Heart right ventricle (tissue), 16 donors: ENCODE measurements at regions not wholly inside any gene's neighbourhood (a gene's known extent, or its start where the extent isn't known, plus 50 kb on each side); places are given as distances from the start of the nearest gene placed in this dataset.
"Not testable (repeated sequence)": the region's sequence is repeated elsewhere in the genome, so short reads cannot be mapped to it uniquely, and the experiment has no call there.

ENCODE experiments used
- ATAC-seq, 8 donors: fragments of 200-7000 bp; cut with Tn5 transposase; one replicate each; pipeline ENCODE4 v1.9.1; 2020; ENCODE audit warnings: mild to moderate bottlenecking in 8 of 8, moderate library complexity in 8 of 8, moderate number of reproducible peaks in 1 of 8
- DNase-seq, 2 donors: peaks; one replicate each; pipeline ENCODE4 v3.0.0-alpha.2; 2020
- H3K27ac ChIP-seq, 10 donors: fragments of 200-600 bp; sonication (generic) in 2 of 10; one replicate each; pipeline versions ENCODE4 v1.5.0 to v1.8.0; 2020 to 2022; ENCODE audit warnings: mild to moderate bottlenecking in 3 of 10
- H3K27me3 ChIP-seq, 7 donors: fragments of 200-600 bp; one replicate each; pipeline ENCODE4 v1.8.0; 2021 to 2022; ENCODE audit warnings: mild to moderate bottlenecking in 2 of 7
- H3K36me3 ChIP-seq, 9 donors: fragments of 200-600 bp; sonication (generic) in 1 of 9; one replicate each; pipeline versions ENCODE4 v1.5.0 to v1.8.0; 2020 to 2022; ENCODE audit warnings: mild to moderate bottlenecking in 2 of 9
- H3K4me1 ChIP-seq, 9 donors: fragments of 200-600 bp; sonication (generic) in 1 of 9; one replicate each; pipeline versions ENCODE4 v1.5.0 to v1.8.0; 2020 to 2022; ENCODE audit warnings: mild to moderate bottlenecking in 4 of 9
- H3K4me3 ChIP-seq, 10 donors: fragments of 200-600 bp; sonication (generic) in 2 of 10; one replicate each; pipeline versions ENCODE4 v1.5.0 to v1.8.0; 2020 to 2022; ENCODE audit warnings: mild to moderate bottlenecking in 7 of 10, moderate library complexity in 2 of 10
- H3K9me3 ChIP-seq, 11 donors: fragments of 200-600 bp in 10 of 11; sonication (generic) in 2 of 11; one replicate each; pipeline versions ENCODE4 v1.5.0 to v1.8.0; 2013 to 2022; ENCODE audit warnings: mild to moderate bottlenecking in 2 of 11, control low read depth in 1 of 11, moderate library complexity in 1 of 11
- CTCF ChIP-seq, 9 donors: fragments of 200-600 bp; sonication (generic) in 2 of 9; IDR thresholded peaks; one replicate each; pipeline versions ENCODE4 v1.5.0 to v1.8.0; 2021 to 2022; ENCODE audit warnings: antibody characterized with exemption in 9 of 9, mild to moderate bottlenecking in 5 of 9, moderate library complexity in 1 of 9
- WGBS, 2 donors: extraction: QIAGEN DNeasy Blood & Tissue Kit; methylation state at CpG; one replicate each; pipeline ENCODE4 v1.1.7; 2013; ENCODE audit warnings: inconsistent platforms in 1 of 2; 5-methylcytosine and 5-hydroxymethylcytosine counted together
- intact Hi-C, 10 donors: fragments of 100-400 bp; cut with DNase I; formaldehyde crosslinking; loops; one replicate each; pipeline versions ENCODE4 v1.11.1 to v1.14.2; 2022
- donor health status: Arrhythmogenic right ventricular cardiomyopathy.
- donor health status: ischemic (EF 13 %, LVEDD 7.1; RV severe dilation, severe dysfunction).
- donor health status: healthy with polysubstance abuse.
- donor health status: DM: no; HTN: yes; CAD: no.
- donor health status: DM: no; HTN: no; CAD: no.
- donor health status: ischemic (EF 25% LVEDD 6.9; RV normal size, moderate dysfunction).
- donor health status: ischemic (EF 25% LVEDD 5.7; RV mildly dilated, moderate dysfunction).
- donor health status: healthy.
- donor health status: DM: yes; HTN: yes; CAD: no.
- donor health status: Ischemic cardiomyopathy.
- donor health status: ischemic (EF 35%, LVEDD 5.7; RV mildly dilated, moderate dysfunction).
- donor health status: nonischemic (EF 11% LVEDD 7.7; RV severe dilation, severe dysfunction).
- donor health status: DM: yes; HTN: yes; CAD: no.
- donor health status: PGD.
- donor health status: ischemic (EF 29% LVEDD 5.4; RV normal size, mild dysfunction).
- donor health status: nonischemic (EF 23%, LVEDD 6.1; RV moderate dilation, normal function).

GRCh38 chr16:6725634-6726331 lies 606.9 kb upstream of the RBFOX1 start:
- no peak for TF ChIP-seq CTCF (IDR thresholded peaks at IDR 0.05)
- peaks cover 0 to 7% (median 0%) of the 10 kb centered on the region in 7 donors for H3K27me3 ChIP-seq
- no peak overlapping the region for H3K4me3 ChIP-seq
- no peak for ATAC-seq
- intact Hi-C loops: no loop called here
- no peak for DNase-seq
- no peaks in the 10 kb centered on the region for H3K4me1 ChIP-seq
- peaks cover 0 to 19% (median 0%) of the 10 kb centered on the region in 11 donors for H3K9me3 ChIP-seq
- H3K36me3 ChIP-seq: no peaks in the 10 kb centered on the region
- 36 to 47% methylated on average over 7 of the region's 7 CpGs for WGBS, 2 donors
- H3K27ac ChIP-seq: no peak overlapping the region

DNA sequence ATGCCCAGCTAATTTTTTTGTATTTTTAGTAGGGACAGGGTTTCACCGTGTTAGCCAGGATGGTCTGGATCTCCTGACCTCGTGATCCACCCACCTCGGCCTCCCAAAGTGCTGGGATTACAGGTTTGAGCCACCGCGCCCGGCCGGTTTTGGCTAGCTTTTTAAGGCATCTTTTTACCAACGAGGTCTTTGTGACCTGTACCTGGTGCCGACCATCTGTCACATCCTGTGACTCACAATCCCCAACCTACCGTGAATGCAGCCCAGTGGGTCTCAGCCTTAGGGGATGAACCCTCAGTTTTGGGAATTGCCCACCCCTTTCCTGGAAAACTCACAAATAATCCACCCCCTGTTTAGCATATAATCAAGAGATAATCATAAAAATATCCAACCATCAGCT lies 607.4 kb upstream of the RBFOX1 start:
- ATAC-seq, intact Hi-C loops, H3K27ac ChIP-seq, H3K4me1 ChIP-seq, H3K36me3 ChIP-seq, H3K4me3 ChIP-seq, H3K27me3 ChIP-seq, DNase-seq: not testable (repeated sequence)
- WGBS, 2 donors: 77 to 86% methylated on average over 9 to 10 of the region's 10 CpGs
- H3K9me3 ChIP-seq: peaks cover 0 to 19% (median 0%) of the 10 kb centered on the region in 11 donors

DNA sequence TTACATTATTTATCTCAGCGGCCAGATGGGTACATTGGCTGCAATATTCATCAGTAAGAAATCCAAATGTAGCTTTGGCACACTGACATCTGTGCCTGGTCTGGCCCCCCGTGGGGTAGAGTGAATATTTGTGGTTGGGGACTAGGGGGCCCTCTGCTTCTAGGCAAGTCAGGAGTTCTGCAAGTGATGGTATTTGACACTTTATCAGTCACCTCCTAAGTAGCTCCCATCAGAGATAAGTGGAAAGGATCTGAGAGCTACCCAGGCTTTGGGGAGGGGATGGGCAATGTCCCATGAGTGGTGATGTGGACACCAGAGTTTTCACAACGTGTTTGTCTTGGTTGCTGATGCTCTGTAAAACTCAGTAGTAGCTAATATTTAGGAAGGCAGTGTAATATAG lies 609.9 kb upstream of the RBFOX1 start:
- no peak for DNase-seq
- H3K4me1 ChIP-seq: no peaks in the 10 kb centered on the region
- peaks cover 0 to 7% (median 0%) of the 10 kb centered on the region in 7 donors for H3K27me3 ChIP-seq
- 42 to 43% methylated on average over 3 of the region's 3 CpGs for WGBS, 2 donors
- intact Hi-C loops: no loop called here
- no peaks in the 10 kb centered on the region for H3K36me3 ChIP-seq
- no peak for TF ChIP-seq CTCF (IDR thresholded peaks at IDR 0.05)
- H3K27ac ChIP-seq: no peak overlapping the region
- peaks cover 0 to 19% (median 0%) of the 10 kb centered on the region in 11 donors for H3K9me3 ChIP-seq
- H3K4me3 ChIP-seq: no peak overlapping the region
- no peak for ATAC-seq

DNA sequence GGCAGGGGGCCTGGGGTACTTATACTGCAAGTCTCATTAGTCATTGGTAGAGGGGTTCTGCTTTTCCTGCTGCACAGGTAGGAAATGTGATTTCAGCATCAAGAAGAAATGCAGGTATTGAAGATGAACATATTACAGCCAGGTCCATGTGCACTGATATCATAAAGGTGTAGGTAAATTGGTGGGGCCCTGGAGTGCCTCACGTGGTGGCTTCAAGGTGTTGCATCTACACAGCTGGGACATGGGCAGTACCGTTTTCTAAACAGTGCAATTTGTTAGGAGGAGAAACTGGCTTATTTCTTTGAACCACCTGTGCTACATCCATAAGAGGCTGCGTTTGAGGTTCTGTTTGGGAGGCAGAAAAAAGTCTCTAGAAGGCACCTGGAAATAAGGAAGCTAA lies 618.1 kb upstream of the RBFOX1 start:
- peaks cover 0 to 8% (median 0%) of the 10 kb centered on the region in 11 donors for H3K9me3 ChIP-seq
- no peak for TF ChIP-seq CTCF (IDR thresholded peaks at IDR 0.05)
- H3K36me3 ChIP-seq: no peaks in the 10 kb centered on the region
- no peak overlapping the region for H3K4me3 ChIP-seq
- no peaks in the 10 kb centered on the region for H3K27me3 ChIP-seq
- no peak for DNase-seq
- H3K27ac ChIP-seq: no peak overlapping the region
- intact Hi-C loops: no loop called here
- WGBS, 2 donors: 43 to 45% methylated on average over 3 of the region's 3 CpGs
- no peaks in the 10 kb centered on the region for H3K4me1 ChIP-seq
- no peak for ATAC-seq

DNA sequence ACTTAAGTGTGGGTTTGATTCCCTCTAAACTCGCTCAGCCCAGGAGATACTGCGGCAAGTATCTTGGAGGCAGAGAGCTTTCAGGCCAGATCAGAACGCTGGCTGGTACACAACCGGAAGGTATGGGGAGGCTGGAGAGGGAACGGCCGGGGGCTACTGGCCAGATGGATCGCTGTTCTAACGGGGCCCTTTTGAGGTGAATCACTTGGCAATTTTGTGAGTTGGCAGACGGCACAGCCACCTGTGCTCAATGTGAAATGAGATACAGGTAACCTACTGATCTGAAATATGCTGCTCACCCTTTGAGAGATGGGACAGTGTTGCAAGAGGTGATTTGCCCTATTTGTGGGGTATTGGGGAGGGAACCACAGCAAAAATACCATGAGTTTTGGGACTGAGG lies 622.9 kb upstream of the RBFOX1 start:
- Histone ChIP-seq H3K36me3 (no peaks in the 10 kb centered on the region), H3K27ac (no peak overlapping the region), H3K27me3 (no peaks in the 10 kb centered on the region), H3K9me3 (peaks cover 0 to 8% (median 0%) of the 10 kb centered on the region in 11 donors), H3K4me3 (no peak overlapping the region), H3K4me1 (no peaks in the 10 kb centered on the region)
- intact Hi-C loops: no loop called here
- DNase-seq: no peak
- TF ChIP-seq CTCF (IDR thresholded peaks at IDR 0.05): no peak
- WGBS, 2 donors: 85% methylated on average over 9 of the region's 9 CpGs
- no peak for ATAC-seq
